ENCODE measurements at regions not wholly inside any gene's neighbourhood (a gene's known extent, or its start where the extent isn't known, plus 50 kb on each side); places are given as distances from the start of the nearest gene placed in this dataset.

DNA sequence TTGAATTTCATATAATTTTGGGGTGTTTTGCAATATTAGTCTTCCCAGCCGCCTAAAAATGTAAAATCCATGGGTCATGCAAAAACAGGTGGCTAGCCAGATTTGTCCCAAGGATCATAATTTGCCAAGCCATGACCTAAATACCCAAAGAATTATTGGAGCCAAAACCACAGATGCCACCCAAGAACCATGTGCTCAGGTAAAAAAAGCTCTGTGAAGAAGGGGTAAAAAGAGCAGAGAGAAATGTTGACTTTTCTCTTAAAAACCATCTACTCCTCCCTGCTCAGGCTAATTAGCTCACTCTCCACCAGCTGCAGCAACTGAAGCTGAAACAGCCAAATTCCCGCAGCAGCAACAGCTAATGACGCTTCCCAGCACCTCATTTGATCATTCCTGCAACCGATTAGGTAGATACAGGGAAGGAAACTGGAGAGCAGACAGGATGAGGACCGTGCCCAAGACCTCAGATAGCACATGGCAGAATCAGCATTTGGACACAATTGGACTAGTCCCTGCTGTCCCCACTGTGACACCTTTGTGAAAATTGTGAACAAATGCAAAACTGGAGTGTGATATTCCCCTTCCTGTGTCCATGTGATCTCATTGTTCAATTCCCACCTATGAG is 107.9 kb upstream of the NXT1 start:
- Histone ChIP-seq H3K27ac (ENCODE audit: insufficient read depth, low read depth, low read length) (no peak overlapping the region), H3K4me2 (ENCODE audit: insufficient read depth, low read length) (no peak overlapping the region), H3K9me1 (replicated peaks; ENCODE audit: control insufficient read depth, extremely low read depth, insufficient read depth, low read length) (no peaks in the 10 kb centered on the region), H3K4me1 (ENCODE audit: control insufficient read depth, extremely low read depth, insufficient read depth, low read length) (no peaks in the 10 kb centered on the region), H3K9ac (replicated peaks; ENCODE audit: extremely low read depth, insufficient read depth, low read length) (no peak overlapping the region), H3K9me3 (replicated peaks; ENCODE audit: control insufficient read depth, insufficient read depth, low read length) (no peaks in the 10 kb centered on the region), H3K36me3 (ENCODE audit: control insufficient read depth in 2 of 2, extremely low read depth in 1 of 2, insufficient read depth in 2 of 2, low read length in 2 of 2) (no peaks in the 10 kb centered on the region), H2AFZ (ENCODE audit: low read depth, low read length) (no peak overlapping the region), H3K79me2 (ENCODE audit: control insufficient read depth, insufficient read depth, low read length) (no peaks in the 10 kb centered on the region), H4K20me1 (replicated peaks; ENCODE audit: control insufficient read depth, extremely low read depth, insufficient read depth, low read length) (no peaks in the 10 kb centered on the region), H3K4me3 (replicated peaks in 1 of 3; ENCODE audit: insufficient read depth in 1 of 3, low read depth in 1 of 3, low read length in 3 of 3) (no peak overlapping the region), H3K27me3 (ENCODE audit: control insufficient read depth in 2 of 2, insufficient read depth in 2 of 2, low read length in 2 of 2) (no peaks in the 10 kb centered on the region)
- POLR2A ChIA-PET = no interaction called here
- intact Hi-C loops (cut with micrococcal nuclease) = loop anchor here (5.0 kb wide), 1 partner anchor 380 kb away; no protein-coding TSS in a partner anchor
- TF ChIP-seq POLR2AphosphoS5 (IDR thresholded peaks at IDR 0.05; ENCODE audit: insufficient read depth, low read depth, low read length) (no peak), JUN (IDR thresholded peaks at IDR 0.05; ENCODE audit: borderline replicate concordance, insufficient read depth, insufficient read length, low read depth) (no peak), POLR2A (IDR thresholded peaks at IDR 0.05; ENCODE audit: low read depth, low read length) (no peak), MYC (IDR thresholded peaks at IDR 0.05; ENCODE audit: low read depth, low read length) (no peak), FOS (IDR thresholded peaks at IDR 0.05; ENCODE audit: borderline replicate concordance, insufficient read depth, low read length) (no peak), EZH2 (IDR thresholded peaks at IDR 0.05; ENCODE audit: borderline replicate concordance, low read depth, low read length, severe bottlenecking) (no peak), GATA2 (IDR thresholded peaks at IDR 0.05; ENCODE audit: insufficient read depth, insufficient read length, low read depth, low read length) (no peak)
- TF ChIP-seq, protein P1, sequence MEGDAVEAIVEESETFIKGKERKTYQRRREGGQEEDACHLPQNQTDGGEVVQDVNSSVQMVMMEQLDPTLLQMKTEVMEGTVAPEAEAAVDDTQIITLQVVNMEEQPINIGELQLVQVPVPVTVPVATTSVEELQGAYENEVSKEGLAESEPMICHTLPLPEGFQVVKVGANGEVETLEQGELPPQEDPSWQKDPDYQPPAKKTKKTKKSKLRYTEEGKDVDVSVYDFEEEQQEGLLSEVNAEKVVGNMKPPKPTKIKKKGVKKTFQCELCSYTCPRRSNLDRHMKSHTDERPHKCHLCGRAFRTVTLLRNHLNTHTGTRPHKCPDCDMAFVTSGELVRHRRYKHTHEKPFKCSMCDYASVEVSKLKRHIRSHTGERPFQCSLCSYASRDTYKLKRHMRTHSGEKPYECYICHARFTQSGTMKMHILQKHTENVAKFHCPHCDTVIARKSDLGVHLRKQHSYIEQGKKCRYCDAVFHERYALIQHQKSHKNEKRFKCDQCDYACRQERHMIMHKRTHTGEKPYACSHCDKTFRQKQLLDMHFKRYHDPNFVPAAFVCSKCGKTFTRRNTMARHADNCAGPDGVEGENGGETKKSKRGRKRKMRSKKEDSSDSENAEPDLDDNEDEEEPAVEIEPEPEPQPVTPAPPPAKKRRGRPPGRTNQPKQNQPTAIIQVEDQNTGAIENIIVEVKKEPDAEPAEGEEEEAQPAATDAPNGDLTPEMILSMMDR (IDR thresholded peaks at IDR 0.05; ENCODE audit: extremely low read depth in 1 of 2, insufficient read depth in 1 of 2, low read depth in 1 of 2, low read length in 2 of 2) = no peak
- TF ChIP-seq, protein P2, sequence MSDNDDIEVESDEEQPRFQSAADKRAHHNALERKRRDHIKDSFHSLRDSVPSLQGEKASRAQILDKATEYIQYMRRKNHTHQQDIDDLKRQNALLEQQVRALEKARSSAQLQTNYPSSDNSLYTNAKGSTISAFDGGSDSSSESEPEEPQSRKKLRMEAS (IDR thresholded peaks at IDR 0.05; ENCODE audit: insufficient read depth, insufficient read length) = no peak
- no peak for DNase-seq (ENCODE audit: low read depth, low spot score)
- dilution Hi-C loops (cut with MboI; ENCODE audit: extremely low pct_ligation_motif_present, low sequenced_read_pairs) = no loop called here
- CTCF ChIA-PET = interaction anchor here (1.0 kb wide), 1 partner anchor 192 kb away, joined by 4 read pairs; no protein-coding TSS in a partner anchor
- BruUV-seq (replicated peaks) = no TSS peak
- no peak for FAIRE-seq

Data from endothelial cell of umbilical vein (primary cell).